GM21529 (cell line): ENCODE measurements at regions not wholly inside any gene's neighbourhood (a gene's known extent, or its start where the extent isn't known, plus 50 kb on each side); places are given as distances from the start of the nearest gene placed in this dataset.
"Not testable (repeated sequence)": the region's sequence is repeated elsewhere in the genome, so short reads cannot be mapped to it uniquely, and the experiment has no call there.

Source experiments
- ATAC-seq: cut with Tn5 transposase; IDR thresholded peaks from one replicate; pipeline ENCODE4 v1.9.1; 2021; ENCODE audit not compliant: unreplicated experiment

GRCh38 chr3:177646749-177647148 lies 449.5 kb upstream of the TBL1XR1 start:
- ATAC-seq: no peak

- ATAC-seq: no peak
Measured at GRCh38 chr3:177647341-177647740, 450.1 kb upstream of the TBL1XR1 start.

- no peak for ATAC-seq
Measured at GRCh38 chr3:177647876-177648275, 450.6 kb upstream of the TBL1XR1 start.

- no peak for ATAC-seq
Measured at GRCh38 chr3:177652556-177653291, 455.4 kb upstream of the TBL1XR1 start.

- no peak for ATAC-seq
Measured at GRCh38 chr3:177657243-177657642, 460.0 kb upstream of the TBL1XR1 start.

- no peak for ATAC-seq
Measured at GRCh38 chr3:177658354-177658753, 461.1 kb upstream of the TBL1XR1 start.

GRCh38 chr3:177664380-177665103 lies 467.3 kb upstream of the TBL1XR1 start:
- ATAC-seq: not testable (repeated sequence)

GRCh38 chr3:177665122-177665808 lies 468.0 kb upstream of the TBL1XR1 start:
- ATAC-seq: no peak

GRCh38 chr3:177672252-177672911 lies 475.1 kb upstream of the TBL1XR1 start:
- ATAC-seq: no peak

- ATAC-seq: no peak
Measured at GRCh38 chr3:177673112-177673914, 476.0 kb upstream of the TBL1XR1 start.

- ATAC-seq: no peak
Measured at GRCh38 chr3:177674186-177674585, 476.9 kb upstream of the TBL1XR1 start.

- no peak for ATAC-seq
Measured at GRCh38 chr3:177676148-177676547, 478.9 kb upstream of the TBL1XR1 start.

GRCh38 chr3:177676947-177677587 lies 479.8 kb upstream of the TBL1XR1 start:
- ATAC-seq: no peak

GRCh38 chr3:177679568-177680471 lies 482.5 kb upstream of the TBL1XR1 start:
- ATAC-seq: no peak

- no peak for ATAC-seq
Measured at GRCh38 chr3:177680472-177680821, 483.2 kb upstream of the TBL1XR1 start.

GRCh38 chr3:177681156-177681555 lies 483.9 kb upstream of the TBL1XR1 start:
- no peak for ATAC-seq

- no peak for ATAC-seq
Measured at GRCh38 chr3:177681852-177682251, 484.6 kb upstream of the TBL1XR1 start.

- ATAC-seq: no peak
Measured at GRCh38 chr3:177683586-177683985, 486.3 kb upstream of the TBL1XR1 start.

- no peak for ATAC-seq
Measured at GRCh38 chr3:177686671-177687070, 489.4 kb upstream of the TBL1XR1 start.
